ENCODE measurements at regions not wholly inside any gene's neighbourhood (a gene's known extent, or its start where the extent isn't known, plus 50 kb on each side); places are given as distances from the start of the nearest gene placed in this dataset.

- no peaks in the 10 kb centered on the region for H3K36me3 Mint-ChIP-seq
- no peak for DNase-seq
Measured at GRCh38 chr22:48031589-48031988, 1269.1 kb downstream of the TBC1D22A start.

GRCh38 chr22:48025096-48025495 is 1262.6 kb downstream of the TBC1D22A start:
- H3K4me1 Mint-ChIP-seq: no peaks in the 10 kb centered on the region
- CTCF ChIA-PET: no interaction called here
- no peaks in the 10 kb centered on the region for H3K36me3 ChIP-seq (ENCODE audit: insufficient read depth, low read length)
- no peaks in the 10 kb centered on the region for H3K4me1 ChIP-seq (ENCODE audit: insufficient read depth, low read length)
- no peak overlapping the region for H3K27ac ChIP-seq (ENCODE audit: low read depth, low read length)
- H3K27me3 Mint-ChIP-seq: peaks cover 3 to 10% of the 10 kb centered on the region in 2 donors
- DNase-seq: no peak
- H3K9me3 Mint-ChIP-seq: peaks cover 3 to 12% (median 8%) of the 10 kb centered on the region in 5 donors
- POLR2A ChIA-PET: no interaction called here
- no peaks in the 10 kb centered on the region for H3K9me3 ChIP-seq (ENCODE audit: low read length)
- H3K4me3 ChIP-seq (ENCODE audit: low read length): no peak overlapping the region
- H3K36me3 Mint-ChIP-seq: peaks cover 0 to 10% (median 0%) of the 10 kb centered on the region in 3 donors
- no peaks in the 10 kb centered on the region for H3K27me3 ChIP-seq (ENCODE audit: insufficient read depth, low read length, poor library complexity, severe bottlenecking)
- no peak overlapping the region for H3K27ac Mint-ChIP-seq
- H3K4me3 Mint-ChIP-seq: no peak overlapping the region

More at GRCh38 chr22:48031589-48031988, 1269.1 kb downstream of the TBC1D22A start:
- H3K27me3 Mint-ChIP-seq: peaks cover 6 to 8% of the 10 kb centered on the region in 2 donors
- Histone ChIP-seq H3K4me1 (ENCODE audit: insufficient read depth, low read length) (no peaks in the 10 kb centered on the region), H3K9me3 (ENCODE audit: low read length) (no peaks in the 10 kb centered on the region), H3K27me3 (ENCODE audit: insufficient read depth, low read length, poor library complexity, severe bottlenecking) (no peaks in the 10 kb centered on the region), H3K4me3 (ENCODE audit: low read length) (no peak overlapping the region), H3K36me3 (ENCODE audit: insufficient read depth, low read length) (no peaks in the 10 kb centered on the region), H3K27ac (ENCODE audit: low read depth, low read length) (no peak overlapping the region)
- no peaks in the 10 kb centered on the region for H3K4me1 Mint-ChIP-seq
- H3K9me3 Mint-ChIP-seq: no peaks in the 10 kb centered on the region
- peak overlapping the region in 1 of 8 donors; percentile 11 for H3K27ac Mint-ChIP-seq
- ChIA-PET POLR2A (no interaction called here), CTCF (no interaction called here)
- H3K4me3 Mint-ChIP-seq: no peak overlapping the region

- POLR2A ChIA-PET: no interaction called here
- CTCF ChIA-PET: no interaction called here
Measured at GRCh38 chr22:48021991-48022401, 1259.5 kb downstream of the TBC1D22A start.

GRCh38 chr22:48018346-48018745 is 1255.9 kb downstream of the TBC1D22A start:
- H3K4me3 Mint-ChIP-seq: no peak overlapping the region
- H3K4me1 ChIP-seq (ENCODE audit: insufficient read depth, low read length): no peaks in the 10 kb centered on the region
- ChIA-PET POLR2A (no interaction called here), CTCF (no interaction called here)
- peaks cover 0 to 26% (median 0%) of the 10 kb centered on the region in 3 donors for H3K36me3 Mint-ChIP-seq
- no peak for DNase-seq
- H3K36me3 ChIP-seq (ENCODE audit: insufficient read depth, low read length): no peaks in the 10 kb centered on the region
- H3K27me3 ChIP-seq (ENCODE audit: insufficient read depth, low read length, poor library complexity, severe bottlenecking): no peaks in the 10 kb centered on the region
- H3K4me1 Mint-ChIP-seq: no peaks in the 10 kb centered on the region
- H3K9me3 Mint-ChIP-seq: peaks cover 16 to 26% (median 24%) of the 10 kb centered on the region in 5 donors
- no peak overlapping the region for H3K27ac ChIP-seq (ENCODE audit: low read depth, low read length)
- H3K4me3 ChIP-seq (ENCODE audit: low read length): no peak overlapping the region
- H3K9me3 ChIP-seq (ENCODE audit: low read length): no peaks in the 10 kb centered on the region
- no peak overlapping the region for H3K27ac Mint-ChIP-seq
- H3K27me3 Mint-ChIP-seq: peaks cover 18 to 55% of the 10 kb centered on the region in 2 donors

More at GRCh38 chr22:48021991-48022401, 1259.5 kb downstream of the TBC1D22A start:
- Histone ChIP-seq H3K27me3 (ENCODE audit: insufficient read depth, low read length, poor library complexity, severe bottlenecking) (no peaks in the 10 kb centered on the region), H3K4me3 (ENCODE audit: low read length) (no peak overlapping the region), H3K36me3 (ENCODE audit: insufficient read depth, low read length) (no peaks in the 10 kb centered on the region), H3K27ac (ENCODE audit: low read depth, low read length) (no peak overlapping the region), H3K9me3 (ENCODE audit: low read length) (no peaks in the 10 kb centered on the region), H3K4me1 (ENCODE audit: insufficient read depth, low read length) (no peaks in the 10 kb centered on the region)
- Mint-ChIP-seq H3K4me1 (no peaks in the 10 kb centered on the region), H3K27ac (no peak overlapping the region), H3K27me3 (peaks cover 15 to 34% of the 10 kb centered on the region in 2 donors), H3K9me3 (peaks cover 16 to 26% (median 24%) of the 10 kb centered on the region in 5 donors), H3K4me3 (no peak overlapping the region), H3K36me3 (peaks cover 0 to 26% (median 0%) of the 10 kb centered on the region in 3 donors)
- DNase-seq: no peak

GRCh38 chr22:48015701-48016100 is 1253.3 kb downstream of the TBC1D22A start:
- CTCF ChIA-PET: no interaction called here
- no peak for DNase-seq
- Mint-ChIP-seq H3K27me3 (peaks cover 18 to 54% of the 10 kb centered on the region in 2 donors), H3K4me1 (no peaks in the 10 kb centered on the region), H3K9me3 (peaks cover 12 to 21% (median 20%) of the 10 kb centered on the region in 5 donors), H3K36me3 (peaks cover 0 to 22% (median 0%) of the 10 kb centered on the region in 3 donors), H3K4me3 (no peak overlapping the region), H3K27ac (peak overlapping the region in 1 of 8 donors; percentile 85)
- Histone ChIP-seq H3K9me3 (ENCODE audit: low read length) (no peaks in the 10 kb centered on the region), H3K27me3 (ENCODE audit: insufficient read depth, low read length, poor library complexity, severe bottlenecking) (no peaks in the 10 kb centered on the region), H3K4me3 (ENCODE audit: low read length) (no peak overlapping the region), H3K27ac (ENCODE audit: low read depth, low read length) (no peak overlapping the region), H3K36me3 (ENCODE audit: insufficient read depth, low read length) (no peaks in the 10 kb centered on the region), H3K4me1 (ENCODE audit: insufficient read depth, low read length) (no peaks in the 10 kb centered on the region)
- POLR2A ChIA-PET: no interaction called here

GRCh38 chr22:48004936-48005335 is 1242.5 kb downstream of the TBC1D22A start:
- no peaks in the 10 kb centered on the region for H3K27me3 ChIP-seq (ENCODE audit: insufficient read depth, low read length, poor library complexity, severe bottlenecking)
- H3K4me1 Mint-ChIP-seq: no peaks in the 10 kb centered on the region
- H3K4me3 Mint-ChIP-seq: no peak overlapping the region
- POLR2A ChIA-PET: no interaction called here
- CTCF ChIA-PET: no interaction called here
- H3K27ac Mint-ChIP-seq: no peak overlapping the region
- H3K9me3 ChIP-seq (ENCODE audit: low read length): no peaks in the 10 kb centered on the region
- no peak for DNase-seq
- no peaks in the 10 kb centered on the region for H3K36me3 ChIP-seq (ENCODE audit: insufficient read depth, low read length)
- no peak overlapping the region for H3K27ac ChIP-seq (ENCODE audit: low read depth, low read length)
- no peaks in the 10 kb centered on the region for H3K36me3 Mint-ChIP-seq
- peaks cover 3 to 7% of the 10 kb centered on the region in 2 donors for H3K27me3 Mint-ChIP-seq
- no peaks in the 10 kb centered on the region for H3K9me3 Mint-ChIP-seq
- H3K4me1 ChIP-seq (ENCODE audit: insufficient read depth, low read length): no peaks in the 10 kb centered on the region
- H3K4me3 ChIP-seq (ENCODE audit: low read length): no peak overlapping the region

GRCh38 chr22:48004038-48004437 is 1241.6 kb downstream of the TBC1D22A start:
- Mint-ChIP-seq H3K9me3 (no peaks in the 10 kb centered on the region), H3K36me3 (no peaks in the 10 kb centered on the region), H3K4me3 (no peak overlapping the region), H3K4me1 (no peaks in the 10 kb centered on the region), H3K27me3 (peaks cover 3 to 7% of the 10 kb centered on the region in 2 donors), H3K27ac (peak overlapping the region in 1 of 8 donors; percentile 21)
- Histone ChIP-seq H3K27ac (ENCODE audit: low read depth, low read length) (no peak overlapping the region), H3K36me3 (ENCODE audit: insufficient read depth, low read length) (no peaks in the 10 kb centered on the region), H3K9me3 (ENCODE audit: low read length) (no peaks in the 10 kb centered on the region), H3K27me3 (ENCODE audit: insufficient read depth, low read length, poor library complexity, severe bottlenecking) (no peaks in the 10 kb centered on the region), H3K4me1 (ENCODE audit: insufficient read depth, low read length) (no peaks in the 10 kb centered on the region), H3K4me3 (ENCODE audit: low read length) (no peak overlapping the region)
- no peak for DNase-seq
- POLR2A ChIA-PET: no interaction called here
- CTCF ChIA-PET: no interaction called here

GRCh38 chr22:48001101-48001500 is 1238.7 kb downstream of the TBC1D22A start:
- no peak overlapping the region for H3K27ac Mint-ChIP-seq
- ChIA-PET CTCF (no interaction called here), POLR2A (no interaction called here)
- no peaks in the 10 kb centered on the region for H3K4me1 Mint-ChIP-seq
- H3K27me3 Mint-ChIP-seq: peaks cover 0 to 4% of the 10 kb centered on the region in 2 donors
- no peak for DNase-seq
- no peak overlapping the region for H3K27ac ChIP-seq (ENCODE audit: low read depth, low read length)
- no peaks in the 10 kb centered on the region for H3K27me3 ChIP-seq (ENCODE audit: insufficient read depth, low read length, poor library complexity, severe bottlenecking)
- H3K4me3 ChIP-seq (ENCODE audit: low read length): no peak overlapping the region
- H3K4me3 Mint-ChIP-seq: no peak overlapping the region
- no peaks in the 10 kb centered on the region for H3K9me3 ChIP-seq (ENCODE audit: low read length)
- H3K9me3 Mint-ChIP-seq: no peaks in the 10 kb centered on the region
- H3K4me1 ChIP-seq (ENCODE audit: insufficient read depth, low read length): no peaks in the 10 kb centered on the region
- no peaks in the 10 kb centered on the region for H3K36me3 ChIP-seq (ENCODE audit: insufficient read depth, low read length)
- no peaks in the 10 kb centered on the region for H3K36me3 Mint-ChIP-seq

GRCh38 chr22:47997612-47998011 is 1235.2 kb downstream of the TBC1D22A start:
- no peak for DNase-seq
- H3K36me3 ChIP-seq (ENCODE audit: insufficient read depth, low read length): no peaks in the 10 kb centered on the region
- H3K9me3 ChIP-seq (ENCODE audit: low read length): no peaks in the 10 kb centered on the region
- H3K4me3 ChIP-seq (ENCODE audit: low read length): no peak overlapping the region
- Mint-ChIP-seq H3K36me3 (no peaks in the 10 kb centered on the region), H3K27me3 (peaks cover 2 to 11% of the 10 kb centered on the region in 2 donors), H3K4me1 (no peaks in the 10 kb centered on the region), H3K9me3 (no peaks in the 10 kb centered on the region), H3K4me3 (no peak overlapping the region), H3K27ac (no peak overlapping the region)
- H3K27me3 ChIP-seq (ENCODE audit: insufficient read depth, low read length, poor library complexity, severe bottlenecking): no peaks in the 10 kb centered on the region
- no peaks in the 10 kb centered on the region for H3K4me1 ChIP-seq (ENCODE audit: insufficient read depth, low read length)
- ChIA-PET CTCF (no interaction called here), POLR2A (no interaction called here)
- H3K27ac ChIP-seq (ENCODE audit: low read depth, low read length): no peak overlapping the region

Data from CD8-positive, alpha-beta memory T cell (primary cell).